ENCODE measurements at regions not wholly inside any gene's neighbourhood (a gene's known extent, or its start where the extent isn't known, plus 50 kb on each side); places are given as distances from the start of the nearest gene placed in this dataset.

DNA sequence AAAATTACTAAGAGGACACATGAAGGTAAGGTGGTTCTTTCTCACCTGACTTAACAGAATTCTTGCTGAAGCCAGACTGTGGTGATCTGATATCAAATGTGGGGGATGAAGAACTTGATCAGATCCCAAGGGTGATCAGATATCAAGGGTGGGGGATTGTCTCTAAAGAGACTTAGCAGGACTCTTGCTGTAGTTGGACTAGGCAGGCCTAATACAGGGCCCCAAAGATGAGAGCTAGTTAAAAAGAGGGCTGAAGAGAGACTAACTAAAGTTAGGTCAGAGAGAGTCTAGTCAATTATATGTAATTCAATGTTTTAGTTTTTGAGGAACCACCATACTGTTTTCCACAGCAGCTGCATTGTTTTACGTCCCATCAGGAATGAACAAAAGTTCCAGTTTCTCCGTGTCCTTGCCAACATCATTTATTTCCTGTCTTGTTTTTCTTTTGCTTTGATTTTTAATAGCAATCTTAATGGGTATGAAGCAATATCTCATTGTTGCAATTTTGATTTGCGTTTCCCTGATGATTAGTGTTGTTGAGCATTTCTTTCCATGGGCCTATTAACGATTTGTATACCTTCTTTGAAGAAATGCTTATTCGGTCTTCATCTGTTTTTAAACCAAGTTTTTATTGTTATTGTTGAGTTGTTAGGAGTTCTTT is 77.6 kb upstream of the ALDH1A1 start:
- TF ChIP-seq ZNF274 (IDR thresholded peaks at IDR 0.05; ENCODE audit: low read depth, low read length) (no peak), SUZ12 (IDR thresholded peaks at IDR 0.05; ENCODE audit: extremely low read depth, insufficient read depth, insufficient read length) (no peak), YY1 (IDR thresholded peaks at IDR 0.05; ENCODE audit: insufficient read depth, insufficient read length) (no peak)
- no peak for DNase-seq (ENCODE audit: low read depth, low spot score)
- Histone ChIP-seq H3K4me1 (ENCODE audit: insufficient read depth, insufficient read length) (no peaks in the 10 kb centered on the region), H3K36me3 (ENCODE audit: insufficient read depth, insufficient read length, low read length) (no peaks in the 10 kb centered on the region), H3K27me3 (ENCODE audit: insufficient read depth, insufficient read length) (no peaks in the 10 kb centered on the region), H3K9ac (ENCODE audit: insufficient read length, low read depth) (no peak overlapping the region), H3K4me3 (ENCODE audit: insufficient read length, low read depth) (no peak overlapping the region), H3K9me3 (ENCODE audit: insufficient read depth, low read length) (no peaks in the 10 kb centered on the region)

- no peaks in the 10 kb centered on the region for H3K27me3 ChIP-seq (ENCODE audit: insufficient read depth, insufficient read length)
- H3K36me3 ChIP-seq (ENCODE audit: insufficient read depth, insufficient read length, low read length) = no peaks in the 10 kb centered on the region
- no peak for DNase-seq (ENCODE audit: low read depth, low spot score)
- no peak overlapping the region for H3K4me3 ChIP-seq (ENCODE audit: insufficient read length, low read depth)
- H3K9ac ChIP-seq (ENCODE audit: insufficient read length, low read depth) = no peak overlapping the region
- H3K9me3 ChIP-seq (ENCODE audit: insufficient read depth, low read length) = no peaks in the 10 kb centered on the region
- no peak for TF ChIP-seq YY1 (IDR thresholded peaks at IDR 0.05; ENCODE audit: insufficient read depth, insufficient read length)
- no peaks in the 10 kb centered on the region for H3K4me1 ChIP-seq (ENCODE audit: insufficient read depth, insufficient read length)
Observed at GRCh38 chr9:73029346-73029745, 76.5 kb upstream of the ALDH1A1 start.

GRCh38 chr9:73026375-73026774 is 73.5 kb upstream of the ALDH1A1 start:
- H3K9me3 ChIP-seq (ENCODE audit: insufficient read depth, low read length) = no peaks in the 10 kb centered on the region
- H3K4me3 ChIP-seq (ENCODE audit: insufficient read length, low read depth) = no peak overlapping the region
- no peaks in the 10 kb centered on the region for H3K27me3 ChIP-seq (ENCODE audit: insufficient read depth, insufficient read length)
- DNase-seq (ENCODE audit: low read depth, low spot score) = no peak
- H3K36me3 ChIP-seq (ENCODE audit: insufficient read depth, insufficient read length, low read length) = no peaks in the 10 kb centered on the region
- TF ChIP-seq ZNF274 (IDR thresholded peaks at IDR 0.05; ENCODE audit: low read depth, low read length) (no peak), YY1 (IDR thresholded peaks at IDR 0.05; ENCODE audit: insufficient read depth, insufficient read length) (no peak), SUZ12 (IDR thresholded peaks at IDR 0.05; ENCODE audit: extremely low read depth, insufficient read depth, insufficient read length) (no peak)
- H3K4me1 ChIP-seq (ENCODE audit: insufficient read depth, insufficient read length) = no peaks in the 10 kb centered on the region
- no peak overlapping the region for H3K9ac ChIP-seq (ENCODE audit: insufficient read length, low read depth)

DNA sequence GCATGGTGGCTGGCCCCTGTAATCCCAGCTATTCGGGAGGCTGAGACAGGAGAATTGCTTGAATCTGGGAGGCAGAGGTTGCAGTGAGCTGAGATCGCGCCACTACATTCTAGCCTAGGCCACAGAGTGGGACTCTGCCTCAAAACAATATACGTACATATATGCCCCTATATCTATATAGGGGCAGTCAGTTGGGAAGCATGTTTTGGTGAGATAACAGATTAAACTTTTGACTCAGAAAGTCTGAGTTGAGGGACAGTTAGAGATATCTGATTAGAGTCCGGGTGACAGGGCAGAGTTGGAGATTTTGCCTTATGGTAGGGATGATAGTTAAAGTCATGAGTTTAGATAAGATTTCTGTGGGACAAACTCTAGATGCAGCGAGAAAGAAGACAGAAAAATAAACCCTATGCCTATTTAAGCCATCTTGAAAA is 71.8 kb upstream of the ALDH1A1 start:
- TF ChIP-seq ZNF274 (IDR thresholded peaks at IDR 0.05; ENCODE audit: low read depth, low read length) (no peak), YY1 (IDR thresholded peaks at IDR 0.05; ENCODE audit: insufficient read depth, insufficient read length) (no peak), SUZ12 (IDR thresholded peaks at IDR 0.05; ENCODE audit: extremely low read depth, insufficient read depth, insufficient read length) (no peak)
- Histone ChIP-seq H3K9ac (ENCODE audit: insufficient read length, low read depth) (no peak overlapping the region), H3K4me1 (ENCODE audit: insufficient read depth, insufficient read length) (no peaks in the 10 kb centered on the region), H3K27me3 (ENCODE audit: insufficient read depth, insufficient read length) (no peaks in the 10 kb centered on the region), H3K9me3 (ENCODE audit: insufficient read depth, low read length) (no peaks in the 10 kb centered on the region), H3K36me3 (ENCODE audit: insufficient read depth, insufficient read length, low read length) (no peaks in the 10 kb centered on the region), H3K4me3 (ENCODE audit: insufficient read length, low read depth) (no peak overlapping the region)
- no peak for DNase-seq (ENCODE audit: low read depth, low spot score)

DNA sequence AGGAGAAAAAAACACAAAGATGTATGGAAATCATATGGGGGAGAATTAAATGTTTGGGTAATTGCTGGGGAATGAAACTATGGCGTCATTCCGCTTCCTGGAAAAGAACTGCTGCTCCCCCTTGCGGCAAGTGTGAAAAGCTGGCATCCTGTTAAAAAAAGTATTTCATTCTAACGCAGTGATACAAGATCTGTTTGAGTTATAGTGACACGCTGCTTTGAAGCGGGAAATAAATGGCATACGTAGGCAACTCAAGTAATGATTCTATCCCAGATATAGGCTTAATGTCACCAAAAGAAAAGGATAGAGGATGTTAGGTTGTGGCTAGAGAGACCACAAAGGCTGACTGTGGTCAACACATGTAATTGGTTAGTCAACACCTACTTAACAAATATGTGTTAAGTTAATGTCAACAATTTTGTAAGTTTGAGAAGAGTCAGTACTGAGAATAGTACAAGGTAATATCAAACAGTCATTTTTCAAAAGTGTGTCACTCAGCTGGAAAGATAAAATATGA is 70.2 kb upstream of the ALDH1A1 start:
- peak; percentile 59 for DNase-seq (ENCODE audit: low read depth, low spot score)
- TF ChIP-seq ZNF274 (IDR thresholded peaks at IDR 0.05; ENCODE audit: low read depth, low read length) = no peak
- TF ChIP-seq YY1 (IDR thresholded peaks at IDR 0.05; ENCODE audit: insufficient read depth, insufficient read length) = no peak
- no peak for TF ChIP-seq SUZ12 (IDR thresholded peaks at IDR 0.05; ENCODE audit: extremely low read depth, insufficient read depth, insufficient read length)

DNA sequence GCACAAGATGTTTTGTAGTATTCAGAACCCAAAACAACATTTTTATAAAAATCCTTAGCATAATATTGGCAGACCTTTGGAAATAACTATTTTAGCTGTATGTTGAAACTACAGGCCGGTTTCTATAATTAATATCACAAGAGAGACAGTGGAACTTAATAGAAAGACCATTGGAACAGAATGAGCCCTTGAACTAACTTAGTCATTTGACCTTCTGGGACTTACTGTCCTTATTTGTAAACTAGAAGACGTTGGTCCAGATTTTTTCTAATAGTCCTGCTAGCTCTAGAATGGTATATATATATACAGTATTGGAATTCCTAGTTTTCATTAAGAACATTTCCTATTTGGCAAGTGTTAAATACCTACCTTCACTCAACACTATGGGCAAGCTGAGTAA is 69.5 kb upstream of the ALDH1A1 start:
- Histone ChIP-seq H3K9me3 (ENCODE audit: insufficient read depth, low read length) (no peaks in the 10 kb centered on the region), H3K9ac (ENCODE audit: insufficient read length, low read depth) (no peak overlapping the region), H3K4me1 (ENCODE audit: insufficient read depth, insufficient read length) (no peaks in the 10 kb centered on the region), H3K4me3 (ENCODE audit: insufficient read length, low read depth) (no peak overlapping the region), H3K27me3 (ENCODE audit: insufficient read depth, insufficient read length) (no peaks in the 10 kb centered on the region), H3K36me3 (ENCODE audit: insufficient read depth, insufficient read length, low read length) (no peaks in the 10 kb centered on the region)
- TF ChIP-seq SUZ12 (IDR thresholded peaks at IDR 0.05; ENCODE audit: extremely low read depth, insufficient read depth, insufficient read length) = no peak
- TF ChIP-seq YY1 (IDR thresholded peaks at IDR 0.05; ENCODE audit: insufficient read depth, insufficient read length) = no peak
- no peak for TF ChIP-seq ZNF274 (IDR thresholded peaks at IDR 0.05; ENCODE audit: low read depth, low read length)
- no peak for DNase-seq (ENCODE audit: low read depth, low spot score)

More for the DNA sequence above, 70.2 kb upstream of the ALDH1A1 start:
- H3K9me3 ChIP-seq (ENCODE audit: insufficient read depth, low read length) = no peaks in the 10 kb centered on the region
- no peaks in the 10 kb centered on the region for H3K4me1 ChIP-seq (ENCODE audit: insufficient read depth, insufficient read length)
- no peak overlapping the region for H3K4me3 ChIP-seq (ENCODE audit: insufficient read length, low read depth)
- H3K36me3 ChIP-seq (ENCODE audit: insufficient read depth, insufficient read length, low read length) = no peaks in the 10 kb centered on the region
- no peaks in the 10 kb centered on the region for H3K27me3 ChIP-seq (ENCODE audit: insufficient read depth, insufficient read length)
- H3K9ac ChIP-seq (ENCODE audit: insufficient read length, low read depth) = no peak overlapping the region

GRCh38 chr9:73020877-73021276 is 68.0 kb upstream of the ALDH1A1 start:
- H3K4me3 ChIP-seq (ENCODE audit: insufficient read length, low read depth) = no peak overlapping the region
- DNase-seq (ENCODE audit: low read depth, low spot score) = no peak
- TF ChIP-seq ZNF274 (IDR thresholded peaks at IDR 0.05; ENCODE audit: low read depth, low read length) (no peak), SUZ12 (IDR thresholded peaks at IDR 0.05; ENCODE audit: extremely low read depth, insufficient read depth, insufficient read length) (no peak), YY1 (IDR thresholded peaks at IDR 0.05; ENCODE audit: insufficient read depth, insufficient read length) (no peak)
- H3K36me3 ChIP-seq (ENCODE audit: insufficient read depth, insufficient read length, low read length) = no peaks in the 10 kb centered on the region
- no peak overlapping the region for H3K9ac ChIP-seq (ENCODE audit: insufficient read length, low read depth)
- no peaks in the 10 kb centered on the region for H3K4me1 ChIP-seq (ENCODE audit: insufficient read depth, insufficient read length)
- no peaks in the 10 kb centered on the region for H3K9me3 ChIP-seq (ENCODE audit: insufficient read depth, low read length)
- H3K27me3 ChIP-seq (ENCODE audit: insufficient read depth, insufficient read length) = no peaks in the 10 kb centered on the region

All from NT2/D1 (cell line).